H1 (cell line): ENCODE measurements at regions not wholly inside any gene's neighbourhood (a gene's known extent, or its start where the extent isn't known, plus 50 kb on each side); places are given as distances from the start of the nearest gene placed in this dataset.

Source experiments
- CTCF ChIP-seq, 3 experiments: IDR thresholded peaks; 1 replicate in 2 of 3; 2 replicates in 1 of 3; pipeline versions ENCODE4 v1.5.1 to v1.6.1; 2011; ENCODE audit warnings: low read length in 3 of 3, mild to moderate bottlenecking in 3 of 3, inconsistent platforms in 2 of 3, low read depth in 1 of 3, moderate library complexity in 1 of 3; ENCODE audit not compliant: insufficient read depth in 1 of 3; ENCODE audit errors: control extremely low read depth in 1 of 3
- GABPA ChIP-seq: IDR thresholded peaks from 2 replicates; pipeline ENCODE4 v1.6.1; 2011; ENCODE audit warnings: mild to moderate bottlenecking, low read length, moderate library complexity, borderline replicate concordance; ENCODE audit not compliant: insufficient read depth
- POLR2A ChIP-seq, 2 experiments: IDR thresholded peaks; 1 replicate in 1 of 2; 2 replicates in 1 of 2; pipeline ENCODE4 v1.6.1; 2011; ENCODE audit warnings: low read depth in 2 of 2, low read length in 2 of 2, mild to moderate bottlenecking in 2 of 2; ENCODE audit errors: control extremely low read depth in 1 of 2
- SIN3A ChIP-seq, 2 experiments: IDR thresholded peaks in 1 of 2; conservative IDR thresholded peaks in 1 of 2; 2 replicates each; pipeline ENCODE4 v1.6.1; 2011 to 2012; ENCODE audit warnings: low read length in 2 of 2, improper control_type of control experiment in 1 of 2, low read depth in 1 of 2, mild to moderate bottlenecking in 1 of 2

DNA sequence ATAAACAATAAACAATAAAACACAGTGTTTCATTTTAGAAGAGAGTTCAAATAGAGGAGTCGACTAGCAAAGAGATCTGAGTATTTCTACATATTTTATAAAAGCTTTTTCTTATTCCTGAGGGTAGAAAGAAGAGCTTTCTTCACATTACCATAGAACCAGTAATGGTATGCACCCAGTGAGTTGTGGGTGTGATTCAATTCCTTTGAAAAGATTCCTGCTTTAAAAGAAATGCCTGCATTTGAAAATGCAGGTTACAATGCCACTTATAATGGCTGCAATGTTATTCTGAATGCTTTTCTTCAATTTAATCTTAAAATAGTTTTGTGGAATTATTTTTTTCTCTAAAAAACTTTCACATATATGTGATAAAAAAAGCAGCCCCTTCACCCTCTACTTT is 178.1 kb downstream of the CDC14C start:
- TF ChIP-seq POLR2A (IDR thresholded peaks at IDR 0.05; ENCODE audit: control extremely low read depth in 1 of 2, low read depth in 2 of 2, low read length in 2 of 2) (no peak), CTCF (IDR thresholded peaks at IDR 0.05; ENCODE audit: control extremely low read depth in 1 of 3, insufficient read depth in 1 of 3, low read depth in 1 of 3, low read length in 3 of 3) (no peak), GABPA (no peak), SIN3A (conservative IDR thresholded peaks at IDR 0.05 in 1 of 2, IDR thresholded peaks at IDR 0.05 in 1 of 2; ENCODE audit: low read depth in 1 of 2, low read length in 2 of 2) (no peak)
